Ascending aorta (tissue), 2 donors: ENCODE measurements at regions not wholly inside any gene's neighbourhood (a gene's known extent, or its start where the extent isn't known, plus 50 kb on each side); places are given as distances from the start of the nearest gene placed in this dataset.

Experiments used
- DNase-seq, 2 donors: peaks; one replicate each; pipeline ENCODE4 v3.0.0-alpha.2; 2019; ENCODE audit warnings: low spot score in 2 of 2
- H3K27ac ChIP-seq, 2 donors: fragments of 200-600 bp; sonication (generic); one replicate each; pipeline ENCODE4 v1.5.1; 2016 to 2017; ENCODE audit warnings: mild to moderate bottlenecking in 1 of 2
- H3K27me3 ChIP-seq: fragments of 200-600 bp; sonication (generic); one replicate; pipeline ENCODE4 v1.5.1; 2017
- H3K36me3 ChIP-seq, 2 donors: fragments of 200-600 bp; sonication (generic); one replicate each; pipeline ENCODE4 v1.5.1; 2016
- H3K4me1 ChIP-seq, 2 donors: fragments of 200-600 bp; sonication (generic); one replicate each; pipeline ENCODE4 v1.5.1; 2016 to 2017; ENCODE audit warnings: mild to moderate bottlenecking in 1 of 2
- H3K4me3 ChIP-seq, 2 donors: fragments of 200-600 bp; sonication (generic); one replicate each; pipeline ENCODE4 v1.5.1; 2016 to 2017; ENCODE audit warnings: mild to moderate bottlenecking in 1 of 2
- H3K9me3 ChIP-seq, 2 donors: fragments of 200-600 bp; sonication (generic); one replicate each; pipeline ENCODE4 v1.5.1; 2016
- intact Hi-C: fragments of 100-400 bp; cut with DNase I; formaldehyde crosslinking; loops from one replicate; pipeline ENCODE4 v1.15.1; 2023
- TF ChIP-seq, protein P1 (sequence below), 3 experiments: fragments of 200-600 bp in 2 of 3; fragments of 450-650 bp in 1 of 3; sonication (generic) in 2 of 3; IDR thresholded peaks; one replicate each; pipeline ENCODE4 v1.5.1; 2016 to 2019; ENCODE audit warnings: antibody characterized with exemption in 3 of 3, mild to moderate bottlenecking in 1 of 3, moderate library complexity in 1 of 3

DNA sequence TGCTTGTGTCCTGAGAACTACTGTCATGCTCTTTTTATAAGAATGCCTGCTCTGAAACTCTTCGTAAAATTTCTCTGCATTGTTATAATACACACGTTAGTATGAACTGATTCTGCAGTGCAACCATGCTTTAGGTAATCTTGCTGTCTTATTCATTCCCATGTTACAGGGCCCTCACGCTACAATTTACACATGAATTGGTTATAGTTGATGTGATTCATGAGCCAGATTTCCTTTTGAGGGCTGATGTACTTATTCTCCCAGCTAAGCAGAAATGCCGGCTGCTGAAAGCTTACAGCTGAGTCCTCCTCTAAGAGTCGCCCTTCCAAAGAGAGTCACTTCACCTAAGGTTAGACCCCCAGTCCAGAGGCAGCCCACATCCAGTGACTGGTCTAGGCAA is 233.5 kb upstream of the PCSK5 start:
- intact Hi-C loops: loop anchor here (10.0 kb wide), 1 partner anchor 448 kb away; no protein-coding TSS in a partner anchor
- H3K27ac ChIP-seq: peak overlapping the region in 1 of 2 donors; percentile 20

DNA sequence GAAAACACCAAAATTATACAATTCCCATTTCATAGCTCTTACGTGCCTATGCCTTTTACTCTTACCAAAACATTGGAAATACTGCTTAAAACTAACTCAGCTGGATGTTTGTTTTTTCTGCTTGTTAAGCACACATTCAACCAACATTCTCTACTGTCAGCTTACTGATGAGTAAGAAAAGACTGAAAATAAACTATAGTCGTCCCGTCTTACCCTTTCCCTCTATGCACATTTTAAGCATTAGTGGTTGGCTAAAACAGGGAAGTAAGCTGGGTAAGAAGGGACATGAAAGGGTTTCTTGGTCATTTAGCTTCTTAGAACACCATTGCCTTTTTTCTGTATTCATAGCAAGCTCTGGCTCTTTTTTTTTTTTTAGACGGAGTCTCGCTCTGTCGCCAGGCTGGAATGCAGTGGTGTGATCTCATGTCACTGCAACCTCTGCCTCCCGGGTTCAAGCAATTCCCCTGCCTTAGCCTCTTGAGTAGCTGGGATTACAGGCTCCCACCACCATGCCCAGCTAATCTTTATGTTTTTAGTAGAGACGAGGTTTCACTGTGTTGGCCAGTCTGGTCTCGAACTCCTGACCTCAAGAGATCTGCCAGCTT is 232.1 kb upstream of the PCSK5 start:
- DNase-seq: no peak
- Histone ChIP-seq H3K27me3 (no peaks in the 10 kb centered on the region), H3K4me1 (no peaks in the 10 kb centered on the region), H3K4me3 (no peak overlapping the region), H3K36me3 (no peaks in the 10 kb centered on the region), H3K27ac (peak overlapping the region; percentile 52 to 60), H3K9me3 (no peaks in the 10 kb centered on the region)
- intact Hi-C loops: loop anchor here (10.0 kb wide), 1 partner anchor 446 kb away; no protein-coding TSS in a partner anchor
- TF ChIP-seq, protein P1, sequence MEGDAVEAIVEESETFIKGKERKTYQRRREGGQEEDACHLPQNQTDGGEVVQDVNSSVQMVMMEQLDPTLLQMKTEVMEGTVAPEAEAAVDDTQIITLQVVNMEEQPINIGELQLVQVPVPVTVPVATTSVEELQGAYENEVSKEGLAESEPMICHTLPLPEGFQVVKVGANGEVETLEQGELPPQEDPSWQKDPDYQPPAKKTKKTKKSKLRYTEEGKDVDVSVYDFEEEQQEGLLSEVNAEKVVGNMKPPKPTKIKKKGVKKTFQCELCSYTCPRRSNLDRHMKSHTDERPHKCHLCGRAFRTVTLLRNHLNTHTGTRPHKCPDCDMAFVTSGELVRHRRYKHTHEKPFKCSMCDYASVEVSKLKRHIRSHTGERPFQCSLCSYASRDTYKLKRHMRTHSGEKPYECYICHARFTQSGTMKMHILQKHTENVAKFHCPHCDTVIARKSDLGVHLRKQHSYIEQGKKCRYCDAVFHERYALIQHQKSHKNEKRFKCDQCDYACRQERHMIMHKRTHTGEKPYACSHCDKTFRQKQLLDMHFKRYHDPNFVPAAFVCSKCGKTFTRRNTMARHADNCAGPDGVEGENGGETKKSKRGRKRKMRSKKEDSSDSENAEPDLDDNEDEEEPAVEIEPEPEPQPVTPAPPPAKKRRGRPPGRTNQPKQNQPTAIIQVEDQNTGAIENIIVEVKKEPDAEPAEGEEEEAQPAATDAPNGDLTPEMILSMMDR (IDR thresholded peaks at IDR 0.05): no peak

More for the DNA sequence above, 233.5 kb upstream of the PCSK5 start:
- DNase-seq: no peak
- H3K9me3 ChIP-seq: no peaks in the 10 kb centered on the region
- TF ChIP-seq, protein P1 (IDR thresholded peaks at IDR 0.05): no peak
- no peaks in the 10 kb centered on the region for H3K36me3 ChIP-seq
- H3K4me1 ChIP-seq: no peaks in the 10 kb centered on the region
- no peaks in the 10 kb centered on the region for H3K27me3 ChIP-seq
- H3K4me3 ChIP-seq: no peak overlapping the region

DNA sequence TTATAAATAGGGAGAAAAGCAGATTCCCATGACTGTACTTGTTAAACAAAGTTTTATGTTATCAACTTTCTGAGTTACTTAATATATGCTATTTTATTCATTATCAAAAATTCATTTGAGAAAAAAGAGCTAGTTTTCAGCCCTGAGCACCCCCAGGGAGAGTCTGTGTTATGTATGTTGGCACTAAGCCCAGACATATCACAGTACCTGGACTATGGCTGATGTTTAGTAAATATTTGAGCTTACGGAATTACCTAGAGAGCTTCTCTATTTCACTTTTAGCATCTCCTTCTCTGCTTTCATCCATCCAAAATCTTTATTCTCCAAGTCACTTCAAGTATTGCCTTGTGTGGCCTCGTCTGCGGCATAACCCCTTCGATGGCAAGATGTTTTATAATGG is 225.9 kb upstream of the PCSK5 start:
- Histone ChIP-seq H3K27me3 (no peaks in the 10 kb centered on the region), H3K4me1 (peaks cover 0 to 2% of the 10 kb centered on the region in 2 donors), H3K9me3 (no peaks in the 10 kb centered on the region), H3K36me3 (no peaks in the 10 kb centered on the region), H3K4me3 (no peak overlapping the region), H3K27ac (no peak overlapping the region)
- TF ChIP-seq, protein P1 (IDR thresholded peaks at IDR 0.05): no peak
- intact Hi-C loops: no loop called here
- DNase-seq: no peak

DNA sequence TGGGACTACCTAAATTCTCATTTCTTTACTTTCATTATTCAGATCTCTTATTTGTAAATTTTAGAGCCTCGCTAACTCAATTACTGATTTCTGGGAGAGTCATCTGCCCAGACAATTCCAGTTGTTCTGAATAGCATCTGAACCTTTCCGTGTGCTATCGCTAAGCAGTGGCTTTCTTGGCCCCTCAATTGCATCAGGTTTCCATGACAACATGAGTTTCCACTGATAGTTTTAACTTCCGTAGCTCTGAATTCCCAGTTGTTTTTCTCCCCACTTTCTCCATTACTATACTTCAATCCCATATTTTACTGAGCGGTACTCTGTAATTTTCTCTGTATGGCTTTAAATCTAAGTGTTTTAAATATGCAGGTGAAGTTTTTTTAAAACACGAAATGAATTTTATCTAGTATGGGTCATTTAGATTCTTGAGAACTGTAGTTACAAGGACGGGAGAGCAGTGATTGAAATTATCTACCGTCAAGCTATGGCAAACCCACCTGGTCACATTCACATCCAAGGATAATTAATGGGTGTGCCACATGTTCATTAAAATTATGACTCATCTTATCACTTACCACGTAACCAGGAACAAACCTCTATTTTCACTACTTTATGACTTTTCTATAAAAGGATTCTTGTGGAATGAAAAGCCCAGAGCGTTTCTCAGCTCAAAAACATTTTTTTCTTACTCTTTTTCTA is 223.5 kb upstream of the PCSK5 start:
- Histone ChIP-seq H3K27ac (no peak overlapping the region), H3K4me3 (no peak overlapping the region), H3K4me1 (peaks cover 0 to 2% of the 10 kb centered on the region in 2 donors), H3K36me3 (no peaks in the 10 kb centered on the region), H3K27me3 (no peaks in the 10 kb centered on the region), H3K9me3 (no peaks in the 10 kb centered on the region)
- TF ChIP-seq, protein P1 (IDR thresholded peaks at IDR 0.05): no peak
- intact Hi-C loops: no loop called here
- DNase-seq: no peak

DNA sequence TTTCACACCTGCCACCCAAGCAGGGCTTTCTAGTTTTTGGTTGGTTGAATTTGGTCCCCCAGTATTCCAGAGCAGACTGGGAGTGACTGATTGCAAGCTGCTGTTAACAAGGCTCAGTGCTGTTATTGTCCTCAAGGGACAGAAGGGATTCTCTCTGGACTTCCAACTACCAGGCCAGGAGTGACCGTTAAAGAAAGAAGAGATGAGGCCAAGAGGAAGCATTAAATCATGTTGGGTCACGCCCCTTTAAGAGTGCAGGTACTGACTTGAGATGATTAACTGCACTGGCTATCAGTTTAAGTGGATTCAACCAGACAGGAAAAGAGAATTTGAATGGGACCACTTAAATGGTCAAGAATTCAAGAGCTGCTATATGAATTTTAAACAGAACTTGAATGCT is 220.8 kb upstream of the PCSK5 start:
- H3K27me3 ChIP-seq: no peaks in the 10 kb centered on the region
- no peaks in the 10 kb centered on the region for H3K36me3 ChIP-seq
- intact Hi-C loops: no loop called here
- H3K27ac ChIP-seq: no peak overlapping the region
- H3K4me1 ChIP-seq: peaks cover 0 to 2% of the 10 kb centered on the region in 2 donors
- no peak for DNase-seq
- TF ChIP-seq, protein P1 (IDR thresholded peaks at IDR 0.05): no peak
- H3K4me3 ChIP-seq: no peak overlapping the region
- peaks cover 0 to 5% of the 10 kb centered on the region in 2 donors for H3K9me3 ChIP-seq
